AG04450 (cell line): ENCODE measurements at regions not wholly inside any gene's neighbourhood (a gene's known extent, or its start where the extent isn't known, plus 50 kb on each side); places are given as distances from the start of the nearest gene placed in this dataset.
"Not testable (repeated sequence)": the region's sequence is repeated elsewhere in the genome, so short reads cannot be mapped to it uniquely, and the experiment has no call there.

ENCODE experiments used
- CTCF ChIA-PET: fragments of 300-600, 350-600 bp; formaldehyde crosslinking; extraction: SDS; loops from one replicate; lab custom pipeline; 2022; ENCODE audit warnings: antibody characterized with exemption, inconsistent platforms; lab: Charles Lee
- POLR2A ChIA-PET: fragments of 350-600 bp; formaldehyde crosslinking; extraction: SDS; loops from one replicate; lab custom pipeline; 2021; ENCODE audit warnings: antibody characterized with exemption, inconsistent platforms; lab: Yijun Ruan, JAX
- DNase-seq: peaks from one replicate; pipeline ENCODE4 v3.0.0-alpha.2; 2011; ENCODE audit warnings: low read depth, low spot score
- H3K27ac ChIP-seq: one replicate; pipeline ENCODE4 v1.5.1; 2012; ENCODE audit warnings: low read depth, low read length, control low read depth
- H3K27me3 ChIP-seq: one replicate; pipeline ENCODE4 v1.6.0; 2012; ENCODE audit warnings: low read length; ENCODE audit not compliant: control insufficient read depth, insufficient read depth
- H3K4me3 ChIP-seq: 2 replicates; pipeline ENCODE4 v1.5.1; 2011; ENCODE audit warnings: mild to moderate bottlenecking, low read depth, low read length, control low read depth
- H3K9me3 ChIP-seq: 2 replicates; pipeline ENCODE4 v1.5.1; 2012; ENCODE audit warnings: low read length; ENCODE audit not compliant: control insufficient read depth, insufficient read depth
- CTCF ChIP-seq: IDR thresholded peaks from 2 replicates; pipeline ENCODE4 v1.5.1; 2011; ENCODE audit warnings: low read depth, low read length, control low read depth, inconsistent platforms

DNA sequence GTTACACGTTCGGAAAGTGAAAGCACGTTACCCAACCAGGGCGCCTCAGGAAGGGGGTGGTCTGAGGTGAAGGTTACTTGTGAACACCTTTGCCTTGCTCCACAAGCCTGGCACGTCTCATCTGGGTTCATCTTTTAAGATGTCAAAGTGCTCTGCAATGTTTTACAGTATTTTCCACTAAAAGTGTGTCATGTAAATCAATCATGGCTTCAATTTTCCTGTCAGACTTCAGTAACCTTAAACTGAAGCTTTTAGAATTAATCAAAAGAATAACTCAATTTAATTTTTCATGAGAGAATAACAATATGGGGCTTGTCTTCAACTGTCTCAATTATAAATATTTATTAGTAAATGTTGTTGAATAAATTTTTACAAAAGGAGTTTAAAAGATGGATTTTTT, 93.3 kb upstream of the FANCL start:
- H3K4me3 ChIP-seq, result no peak overlapping the region
- H3K27ac ChIP-seq, result no peak overlapping the region
- TF ChIP-seq CTCF, result no peak
- H3K9me3 ChIP-seq, result no peaks in the 10 kb centered on the region
- ChIA-PET CTCF (interaction anchor here (2.0 kb wide), 1 partner anchor 428 kb away, joined by 9 read pairs; no protein-coding TSS in a partner anchor), POLR2A (no interaction called here)
- H3K27me3 ChIP-seq, result no peaks in the 10 kb centered on the region
- no peak for DNase-seq

- DNase-seq, H3K27ac ChIP-seq, H3K27me3 ChIP-seq, H3K4me3 ChIP-seq, H3K9me3 ChIP-seq, POLR2A ChIA-PET: not testable (repeated sequence)
- CTCF ChIA-PET, result interaction anchor here (0.6 kb wide), 1 partner anchor 938 kb away, joined by 3 read pairs; no protein-coding TSS in a partner anchor
Measured at GRCh38 chr2:58325296-58325895, 84.3 kb upstream of the FANCL start.

- Histone ChIP-seq H3K27ac (no peak overlapping the region), H3K4me3 (no peak overlapping the region), H3K27me3 (no peaks in the 10 kb centered on the region), H3K9me3 (no peaks in the 10 kb centered on the region)
- no peak for TF ChIP-seq CTCF
- POLR2A ChIA-PET, result no interaction called here
- CTCF ChIA-PET, result interaction anchor here (1.2 kb wide), 1 partner anchor 8 kb away, joined by 4 read pairs; no protein-coding TSS in a partner anchor
- no peak for DNase-seq
Measured at GRCh38 chr2:58319481-58319880, 78.4 kb upstream of the FANCL start.

DNA sequence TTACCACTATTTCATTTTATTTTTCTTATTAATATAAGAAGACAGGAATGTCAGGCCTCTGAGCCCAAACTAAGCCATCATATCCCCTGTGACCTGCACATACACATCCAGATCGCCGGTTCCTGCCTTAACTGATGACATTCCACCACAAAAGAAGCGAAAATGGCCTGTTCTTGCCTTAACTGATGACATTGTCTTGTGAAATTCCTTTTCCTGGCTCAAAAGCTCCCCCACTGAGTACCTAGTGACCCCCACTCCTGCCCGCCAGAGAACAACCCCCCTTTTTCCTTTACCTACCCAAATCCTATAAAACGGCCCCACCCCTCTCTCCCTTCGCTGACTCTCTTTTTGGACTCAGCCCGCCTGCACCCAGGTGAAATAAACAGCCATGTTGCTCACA, 77.8 kb upstream of the FANCL start:
- DNase-seq, H3K27me3 ChIP-seq, H3K9me3 ChIP-seq, H3K27ac ChIP-seq, CTCF ChIA-PET, POLR2A ChIA-PET, H3K4me3 ChIP-seq: not testable (repeated sequence)

GRCh38 chr2:58313926-58314325, 72.8 kb upstream of the FANCL start:
- no peak overlapping the region for H3K4me3 ChIP-seq
- no peak for DNase-seq
- TF ChIP-seq CTCF, result no peak
- ChIA-PET CTCF (no interaction called here), POLR2A (no interaction called here)
- H3K9me3 ChIP-seq, result no peaks in the 10 kb centered on the region
- H3K27me3 ChIP-seq, result no peaks in the 10 kb centered on the region
- H3K27ac ChIP-seq, result no peak overlapping the region

- ChIA-PET POLR2A (no interaction called here), CTCF (interaction anchor here (0.9 kb wide), 1 partner anchor 402 kb away, joined by 3 read pairs; no protein-coding TSS in a partner anchor)
- no peak for TF ChIP-seq CTCF
- H3K4me3 ChIP-seq, result no peak overlapping the region
- no peaks in the 10 kb centered on the region for H3K9me3 ChIP-seq
- H3K27me3 ChIP-seq, result no peaks in the 10 kb centered on the region
- H3K27ac ChIP-seq, result no peak overlapping the region
- no peak for DNase-seq
Measured at GRCh38 chr2:58308435-58308834, 67.3 kb upstream of the FANCL start.
